Mesothelial cell of epicardium (in vitro differentiated cells): ENCODE measurements at regions not wholly inside any gene's neighbourhood (a gene's known extent, or its start where the extent isn't known, plus 50 kb on each side); places are given as distances from the start of the nearest gene placed in this dataset.

ENCODE experiments used
- DNase-seq, 2 experiments: peaks; one replicate each; pipeline ENCODE4 v3.0.0; 2021; ENCODE audit warnings: low spot score in 2 of 2; ENCODE audit not compliant: unreplicated experiment in 2 of 2
- H3K27ac Mint-ChIP-seq: 2 replicates; pipeline ENCODE4 v1.8.0; 2021; ENCODE audit warnings: mixed read lengths
- H3K27me3 Mint-ChIP-seq: 2 replicates; pipeline ENCODE4 v1.8.0; 2021; ENCODE audit warnings: low read depth, mixed read lengths
- H3K36me3 Mint-ChIP-seq: 2 replicates; pipeline ENCODE4 v1.8.0; 2021; ENCODE audit warnings: mixed read lengths
- H3K4me1 Mint-ChIP-seq: 2 replicates; pipeline ENCODE4 v1.8.0; 2021; ENCODE audit warnings: mixed read lengths
- H3K4me3 Mint-ChIP-seq: 2 replicates; pipeline ENCODE4 v1.8.0; 2021; ENCODE audit warnings: mild to moderate bottlenecking, moderate library complexity, mixed read lengths
- H3K9me3 Mint-ChIP-seq: 2 replicates; pipeline ENCODE4 v1.8.0; 2021; ENCODE audit warnings: mixed read lengths
- CTCF ChIP-seq: fragments of 200-600 bp; sonication (generic); IDR thresholded peaks from one replicate; pipeline ENCODE4 v1.5.0; 2021; ENCODE audit warnings: antibody characterized with exemption; ENCODE audit not compliant: unreplicated experiment

DNA sequence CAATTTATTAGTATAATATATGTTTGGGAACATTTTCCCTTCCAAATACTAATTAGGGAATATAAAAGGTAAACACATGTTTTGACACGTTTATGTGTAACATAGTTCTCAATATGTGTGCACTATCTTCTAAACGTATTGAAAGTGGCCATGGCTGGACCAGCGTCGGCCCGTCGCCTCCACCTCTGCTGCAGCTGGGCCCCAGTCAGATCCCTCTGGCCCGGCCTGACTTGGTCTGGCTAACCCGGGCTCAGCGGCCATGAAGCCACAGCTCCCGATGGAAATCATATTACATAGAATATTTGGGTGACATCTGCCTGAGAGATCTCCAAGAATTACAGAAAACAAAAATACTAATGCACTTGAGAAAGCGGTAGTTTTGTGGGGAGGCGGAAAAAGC is 474.4 kb upstream of the CDH2 start:
- no peak overlapping the region for H3K4me3 Mint-ChIP-seq
- no peak for TF ChIP-seq CTCF
- no peaks in the 10 kb centered on the region for H3K36me3 Mint-ChIP-seq
- no peaks in the 10 kb centered on the region for H3K4me1 Mint-ChIP-seq
- no peaks in the 10 kb centered on the region for H3K27me3 Mint-ChIP-seq
- no peaks in the 10 kb centered on the region for H3K9me3 Mint-ChIP-seq
- DNase-seq: no peak
- no peak overlapping the region for H3K27ac Mint-ChIP-seq

DNA sequence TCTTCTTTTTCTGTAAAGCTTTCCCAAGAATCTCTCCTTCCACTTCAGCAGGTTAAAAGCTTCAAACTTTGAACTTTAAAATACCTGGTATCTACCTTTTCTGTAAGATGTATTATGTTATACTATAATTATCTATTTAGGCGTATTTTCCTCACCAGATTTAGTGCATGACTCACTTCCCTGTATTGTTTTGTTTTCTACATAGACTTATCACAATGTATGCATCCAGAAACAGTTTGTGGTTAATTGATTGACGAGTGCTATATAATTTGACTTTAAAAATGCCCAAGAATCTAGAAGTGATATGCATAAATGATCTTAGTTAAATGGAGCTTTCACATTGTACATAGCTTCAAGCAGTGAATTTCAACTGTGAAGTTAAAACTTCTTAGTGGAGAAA is 473.9 kb upstream of the CDH2 start:
- no peak for TF ChIP-seq CTCF
- Mint-ChIP-seq H3K4me3 (no peak overlapping the region), H3K36me3 (no peaks in the 10 kb centered on the region), H3K27me3 (no peaks in the 10 kb centered on the region), H3K4me1 (no peaks in the 10 kb centered on the region), H3K27ac (no peak overlapping the region), H3K9me3 (no peaks in the 10 kb centered on the region)
- no peak for DNase-seq

GRCh38 chr18:28647961-28648360 is 471.0 kb upstream of the CDH2 start:
- no peak overlapping the region for H3K4me3 Mint-ChIP-seq
- no peak for TF ChIP-seq CTCF
- H3K36me3 Mint-ChIP-seq: no peaks in the 10 kb centered on the region
- no peaks in the 10 kb centered on the region for H3K27me3 Mint-ChIP-seq
- no peak overlapping the region for H3K27ac Mint-ChIP-seq
- no peaks in the 10 kb centered on the region for H3K9me3 Mint-ChIP-seq
- no peak for DNase-seq
- no peaks in the 10 kb centered on the region for H3K4me1 Mint-ChIP-seq

DNA sequence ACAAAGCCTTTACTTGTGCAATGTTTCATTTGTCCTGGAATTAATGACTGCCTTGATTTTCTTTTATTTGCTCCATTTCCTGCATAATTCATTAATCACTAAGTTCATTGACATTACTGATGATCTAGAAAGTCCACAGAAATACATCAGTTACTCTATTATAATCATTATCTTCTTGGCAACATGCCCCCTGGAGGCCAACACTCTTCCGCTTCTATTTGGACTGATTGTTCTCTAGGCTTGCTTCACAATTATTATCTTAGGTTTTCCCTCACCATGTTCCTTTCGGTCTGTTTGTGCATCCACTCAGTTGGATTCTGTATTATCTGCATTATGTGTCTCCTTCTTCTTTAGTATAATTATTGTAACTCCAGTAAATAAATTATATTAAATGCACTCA is 461.0 kb upstream of the CDH2 start:
- Mint-ChIP-seq H3K36me3 (no peaks in the 10 kb centered on the region), H3K27ac (no peak overlapping the region), H3K9me3 (peaks cover 13% of the 10 kb centered on the region), H3K4me1 (no peaks in the 10 kb centered on the region), H3K27me3 (no peaks in the 10 kb centered on the region), H3K4me3 (no peak overlapping the region)
- no peak for DNase-seq
- no peak for TF ChIP-seq CTCF

DNA sequence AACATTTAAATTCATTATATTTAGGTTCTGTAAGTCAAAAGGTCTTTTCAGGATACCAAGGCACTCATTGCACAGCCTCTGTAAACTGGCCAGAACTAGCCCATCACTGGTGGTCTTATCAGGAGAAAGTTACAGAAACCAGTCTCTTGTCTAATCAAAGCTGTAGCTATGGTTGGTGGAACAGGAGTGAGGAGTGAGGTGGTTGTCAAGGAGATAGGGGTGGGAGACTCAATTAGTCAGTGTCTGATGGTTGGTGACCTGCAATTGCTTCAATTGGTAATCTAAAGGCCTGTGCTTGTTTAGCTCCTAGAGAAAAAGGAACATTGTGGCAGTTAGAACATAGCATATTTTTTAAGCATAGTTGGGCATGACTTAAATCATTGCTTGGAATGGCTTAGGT is 458.6 kb upstream of the CDH2 start:
- H3K9me3 Mint-ChIP-seq: peaks cover 13% of the 10 kb centered on the region
- TF ChIP-seq CTCF: no peak
- DNase-seq: no peak
- H3K4me3 Mint-ChIP-seq: no peak overlapping the region
- H3K27ac Mint-ChIP-seq: no peak overlapping the region
- peaks cover 1% of the 10 kb centered on the region for H3K27me3 Mint-ChIP-seq
- H3K4me1 Mint-ChIP-seq: no peaks in the 10 kb centered on the region
- no peaks in the 10 kb centered on the region for H3K36me3 Mint-ChIP-seq

DNA sequence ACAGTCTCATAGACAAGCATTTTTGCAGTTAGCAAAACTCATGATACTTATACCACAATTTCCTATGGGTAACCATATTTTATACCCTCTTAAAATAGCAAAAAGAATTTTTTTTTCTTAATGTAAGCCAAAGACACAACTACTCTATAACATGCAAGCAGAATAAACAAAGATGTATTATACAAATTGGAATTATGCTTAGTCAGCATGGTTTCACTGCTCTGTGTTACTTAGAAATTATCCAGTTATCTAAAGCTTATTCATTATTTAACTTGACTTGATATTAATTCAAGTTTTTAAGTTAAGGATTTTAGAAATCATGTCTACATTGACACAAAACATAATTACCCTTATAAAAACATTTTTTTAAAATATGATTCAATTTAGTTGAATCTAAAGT is 449.8 kb upstream of the CDH2 start:
- H3K4me1 Mint-ChIP-seq: no peaks in the 10 kb centered on the region
- H3K9me3 Mint-ChIP-seq: no peaks in the 10 kb centered on the region
- no peak overlapping the region for H3K4me3 Mint-ChIP-seq
- TF ChIP-seq CTCF: no peak
- no peaks in the 10 kb centered on the region for H3K36me3 Mint-ChIP-seq
- no peak overlapping the region for H3K27ac Mint-ChIP-seq
- H3K27me3 Mint-ChIP-seq: peaks cover under 1% of the 10 kb centered on the region
- DNase-seq: no peak
